ENCODE measurements at regions not wholly inside any gene's neighbourhood (a gene's known extent, or its start where the extent isn't known, plus 50 kb on each side); places are given as distances from the start of the nearest gene placed in this dataset.

DNA sequence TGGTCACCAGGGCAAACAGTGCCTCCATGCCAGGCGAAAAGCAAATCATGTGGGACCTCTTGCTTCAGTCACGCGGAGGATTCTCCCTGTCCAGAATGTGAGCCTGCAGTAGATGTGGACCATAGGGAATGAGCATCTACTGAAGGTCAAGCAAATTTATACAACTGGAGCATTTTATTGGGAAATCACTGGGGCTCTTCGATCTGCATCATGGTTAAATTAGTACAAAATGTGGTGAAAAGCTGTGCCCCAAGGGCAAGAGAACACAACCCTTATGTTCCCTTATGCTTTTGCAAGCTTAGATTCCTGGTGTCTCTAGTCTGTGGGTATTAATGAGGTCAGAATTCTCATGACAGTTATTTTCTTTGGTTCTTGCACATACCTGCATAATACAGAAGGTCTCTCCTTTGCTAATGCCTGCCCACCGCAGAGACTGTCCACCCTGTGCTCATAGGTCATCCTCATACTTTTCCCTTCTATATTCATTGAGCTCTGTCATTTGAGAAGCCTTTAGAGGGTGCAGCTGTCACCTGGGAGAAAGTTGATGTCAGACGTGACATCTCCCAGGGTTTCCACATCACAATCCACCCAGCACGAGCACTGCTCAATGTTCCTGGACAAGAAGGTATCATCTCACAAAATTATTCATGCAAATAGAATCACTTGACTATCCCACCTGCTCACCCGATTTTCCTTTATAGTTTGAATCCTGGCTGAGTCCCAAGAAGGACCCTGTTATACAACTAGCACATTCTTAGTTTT is 111.7 kb downstream of the NXNL2 start:
- no peak for ATAC-seq
- no peak overlapping the region for H3K27ac Mint-ChIP-seq
- H3K27me3 Mint-ChIP-seq, result peaks cover 13% of the 10 kb centered on the region
- H3K4me3 Mint-ChIP-seq, result no peak overlapping the region
- peaks cover 7% of the 10 kb centered on the region for H3K9me3 Mint-ChIP-seq
- no peaks in the 10 kb centered on the region for H3K36me3 Mint-ChIP-seq
- H3K4me1 Mint-ChIP-seq, result no peaks in the 10 kb centered on the region

DNA sequence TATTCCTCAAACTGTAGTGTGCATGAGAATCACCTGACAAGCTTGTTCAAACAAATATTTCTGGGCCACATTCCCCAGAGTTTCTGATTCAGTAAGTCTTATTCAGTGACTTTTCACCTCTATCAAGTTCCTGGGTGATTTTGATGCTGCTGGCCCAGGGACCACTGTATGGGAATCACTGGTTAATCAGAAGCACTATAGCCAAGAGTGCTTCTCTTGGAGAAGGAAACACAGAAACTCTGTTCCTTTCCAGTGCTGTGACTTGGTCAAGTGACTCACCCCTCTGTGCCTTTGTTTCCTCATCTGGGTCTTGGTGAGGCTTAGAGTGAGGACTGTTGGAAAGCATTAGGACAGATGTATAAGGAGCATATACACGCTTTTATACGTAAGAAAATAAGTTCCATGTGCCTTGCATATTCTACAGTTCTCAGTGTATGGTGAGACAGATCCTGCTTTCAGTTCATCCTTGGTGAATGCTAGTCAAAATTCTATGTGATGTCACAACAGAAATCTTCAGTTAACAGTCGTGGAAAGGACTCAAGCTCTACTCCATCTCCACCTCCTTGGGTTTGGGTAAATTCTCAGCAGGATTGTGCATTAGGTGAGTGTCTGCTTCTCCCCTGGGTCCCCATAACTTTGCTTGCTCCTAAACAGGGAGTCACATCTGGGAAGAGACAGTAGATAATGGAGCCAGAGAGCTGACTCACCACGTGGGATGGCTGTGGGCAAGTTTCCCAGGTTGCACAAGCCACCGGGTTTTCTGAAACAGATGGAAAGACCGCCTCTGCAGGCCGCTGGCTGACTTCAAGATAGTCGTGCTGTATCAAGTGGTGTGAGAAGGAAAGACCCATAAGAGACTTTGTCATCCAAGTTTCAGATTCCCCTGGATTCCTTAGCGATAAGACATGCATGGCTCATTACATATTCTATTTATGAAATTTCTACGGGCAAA is 117.0 kb downstream of the NXNL2 start:
- Mint-ChIP-seq H3K4me1 (no peaks in the 10 kb centered on the region), H3K9me3 (no peaks in the 10 kb centered on the region), H3K27me3 (no peaks in the 10 kb centered on the region), H3K27ac (no peak overlapping the region), H3K4me3 (no peak overlapping the region), H3K36me3 (no peaks in the 10 kb centered on the region)
- ATAC-seq, result no peak

DNA sequence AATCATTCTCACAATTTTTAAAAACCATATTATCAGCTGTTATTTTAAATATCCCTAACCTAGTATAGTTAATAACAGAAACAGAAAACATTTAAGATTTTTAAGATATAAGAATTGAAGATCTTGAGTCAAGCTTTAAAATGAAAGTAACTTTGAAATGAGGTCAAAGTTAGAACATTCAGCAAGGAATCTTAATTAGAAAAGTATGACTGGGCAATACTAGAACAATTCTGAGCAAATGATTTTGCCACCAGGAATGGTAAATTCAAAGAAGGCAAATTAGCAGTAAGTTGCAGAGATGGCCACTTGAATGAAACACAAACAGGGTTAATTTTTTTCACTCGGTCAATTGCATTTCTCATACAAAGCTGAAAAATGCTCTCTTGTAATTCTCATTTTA is 117.9 kb downstream of the NXNL2 start:
- H3K9me3 Mint-ChIP-seq, result no peaks in the 10 kb centered on the region
- H3K27me3 Mint-ChIP-seq, result no peaks in the 10 kb centered on the region
- no peak overlapping the region for H3K4me3 Mint-ChIP-seq

DNA sequence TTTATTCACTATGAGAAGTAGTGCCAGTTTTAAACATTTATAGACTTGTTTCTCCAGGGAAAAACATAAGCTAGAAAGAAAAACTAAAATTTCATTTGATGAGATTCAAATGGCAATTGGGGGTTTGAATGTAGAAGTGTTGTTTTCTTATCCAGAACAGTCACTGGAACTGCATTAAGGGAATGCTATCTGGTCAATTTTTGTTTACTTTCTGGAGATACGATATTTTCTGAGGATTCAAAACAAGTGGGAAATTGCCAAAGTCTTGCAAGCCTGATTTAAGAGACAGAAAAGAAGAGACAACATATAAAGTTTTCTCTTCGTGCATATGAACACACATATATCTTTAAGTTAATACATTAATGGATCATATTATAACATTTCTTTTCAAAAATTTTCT is 118.4 kb downstream of the NXNL2 start:
- no peak overlapping the region for H3K4me3 Mint-ChIP-seq
- no peaks in the 10 kb centered on the region for H3K9me3 Mint-ChIP-seq
- no peaks in the 10 kb centered on the region for H3K4me1 Mint-ChIP-seq
- no peak for ATAC-seq
- no peak overlapping the region for H3K27ac Mint-ChIP-seq
- no peaks in the 10 kb centered on the region for H3K36me3 Mint-ChIP-seq
- H3K27me3 Mint-ChIP-seq, result no peaks in the 10 kb centered on the region

More for the DNA sequence above, 117.9 kb downstream of the NXNL2 start:
- Mint-ChIP-seq H3K27ac (no peak overlapping the region), H3K36me3 (no peaks in the 10 kb centered on the region), H3K4me1 (no peaks in the 10 kb centered on the region)
- no peak for ATAC-seq

DNA sequence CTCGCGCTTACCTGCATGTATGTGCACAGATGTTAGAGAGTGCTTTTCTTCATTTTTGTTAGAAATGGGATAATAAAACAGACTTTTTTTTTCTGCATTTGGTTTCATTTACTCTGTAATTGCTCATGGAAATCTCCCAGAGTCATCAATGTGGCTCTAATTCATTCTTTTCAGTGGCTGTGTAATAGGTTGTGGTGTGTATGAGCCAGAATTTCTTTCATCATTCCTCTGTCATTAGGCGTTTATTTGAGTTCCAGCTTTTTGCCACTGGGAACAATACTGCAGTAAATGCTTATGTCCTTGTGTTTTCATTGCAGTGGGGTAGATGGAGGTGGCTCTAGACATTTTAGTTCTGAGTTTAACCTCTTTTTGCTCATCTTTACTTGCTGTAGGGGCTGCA is 118.9 kb downstream of the NXNL2 start:
- no peak for ATAC-seq
- Mint-ChIP-seq H3K4me1 (no peaks in the 10 kb centered on the region), H3K27me3 (no peaks in the 10 kb centered on the region), H3K36me3 (no peaks in the 10 kb centered on the region), H3K4me3 (no peak overlapping the region), H3K27ac (no peak overlapping the region), H3K9me3 (no peaks in the 10 kb centered on the region)

DNA sequence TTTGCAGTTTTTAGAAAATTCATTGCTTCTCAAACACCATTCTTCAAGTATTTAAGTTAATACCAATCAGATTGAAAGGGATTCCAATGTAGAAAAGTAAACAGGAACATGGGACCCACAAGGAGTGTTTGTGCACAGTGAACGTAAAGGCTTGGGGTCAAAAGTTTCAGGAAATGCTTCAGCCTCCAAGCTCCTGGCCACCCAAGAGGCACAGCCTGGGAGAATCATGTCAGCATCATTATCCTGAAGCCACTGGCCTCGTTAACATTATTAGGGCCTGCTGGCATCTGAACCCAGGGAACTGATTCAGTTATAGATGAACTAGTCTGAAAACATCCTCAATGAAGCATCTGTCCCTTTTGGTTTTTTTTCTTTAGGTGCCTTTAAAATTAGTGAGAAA is 122.9 kb downstream of the NXNL2 start:
- Mint-ChIP-seq H3K9me3 (peaks cover 2% of the 10 kb centered on the region), H3K27me3 (no peaks in the 10 kb centered on the region), H3K27ac (no peak overlapping the region), H3K4me1 (no peaks in the 10 kb centered on the region), H3K36me3 (no peaks in the 10 kb centered on the region), H3K4me3 (no peak overlapping the region)
- no peak for ATAC-seq

DNA sequence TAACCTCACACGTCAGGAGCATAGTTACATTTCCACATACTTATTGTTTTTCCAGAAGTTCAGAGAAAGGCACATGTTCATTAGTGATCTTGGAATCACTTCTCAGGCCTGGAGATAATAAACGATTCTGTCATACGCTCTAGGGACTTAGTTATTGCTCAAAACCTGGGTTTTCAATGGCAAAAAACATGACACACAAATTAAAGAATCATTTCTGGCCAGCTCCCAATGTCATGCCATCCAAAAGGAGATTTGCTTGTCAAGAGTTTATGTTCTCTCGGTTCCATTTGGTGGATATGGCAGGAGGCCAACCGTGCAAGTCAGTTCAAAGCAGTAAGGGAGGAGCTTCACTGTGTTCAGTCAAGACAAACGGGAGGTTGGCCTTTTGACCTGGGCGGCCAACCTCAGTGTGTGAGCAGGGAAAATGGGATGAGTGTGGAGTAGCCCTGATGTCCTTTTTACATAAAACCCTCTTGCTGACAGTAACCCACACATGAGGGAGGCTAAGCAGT is 123.4 kb downstream of the NXNL2 start:
- Mint-ChIP-seq H3K4me1 (no peaks in the 10 kb centered on the region), H3K9me3 (peaks cover 2% of the 10 kb centered on the region), H3K27me3 (no peaks in the 10 kb centered on the region), H3K27ac (no peak overlapping the region), H3K4me3 (no peak overlapping the region), H3K36me3 (no peaks in the 10 kb centered on the region)
- ATAC-seq, result no peak

DNA sequence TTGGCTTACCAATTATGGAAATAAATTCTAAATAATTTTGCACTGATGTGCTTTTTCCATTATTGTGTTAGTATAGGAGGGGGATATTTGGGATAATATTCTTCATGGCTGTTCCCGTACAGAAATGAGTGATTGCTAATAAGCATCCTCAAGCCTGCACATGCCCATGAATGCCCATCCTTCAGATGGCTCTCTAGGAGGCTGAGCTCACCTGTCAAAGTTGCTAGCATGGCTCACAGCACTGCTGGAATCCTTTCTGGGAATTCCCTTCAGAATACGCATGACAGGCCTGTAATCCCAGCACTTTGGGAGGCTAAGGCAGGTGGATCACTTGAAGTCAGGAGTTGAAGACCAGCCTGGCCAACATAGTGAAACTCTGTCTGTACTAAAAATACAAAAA is 124.1 kb downstream of the NXNL2 start:
- Mint-ChIP-seq H3K9me3 (peaks cover 2% of the 10 kb centered on the region), H3K4me3 (no peak overlapping the region), H3K27me3 (no peaks in the 10 kb centered on the region), H3K4me1 (no peaks in the 10 kb centered on the region), H3K27ac (no peak overlapping the region), H3K36me3 (no peaks in the 10 kb centered on the region)
- no peak for ATAC-seq

DNA sequence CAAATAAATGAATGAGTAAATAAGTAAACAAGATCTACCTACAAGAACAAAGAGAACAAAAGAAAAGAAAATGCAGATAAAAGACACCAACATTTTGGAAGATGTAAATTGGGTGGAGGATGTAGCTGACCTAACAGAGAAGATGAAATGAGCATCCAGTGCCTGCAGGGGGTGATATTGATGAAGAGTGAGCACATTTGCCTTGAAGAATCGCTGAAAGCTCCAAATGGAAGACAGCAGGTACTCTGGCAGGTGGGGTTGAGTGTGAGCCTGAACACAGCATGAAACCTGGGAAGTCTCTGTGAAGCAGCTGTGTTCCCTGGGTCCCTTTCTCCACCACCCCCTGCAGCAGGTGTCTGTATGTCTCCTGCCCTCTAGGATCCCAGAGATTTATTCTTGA is 125.6 kb downstream of the NXNL2 start:
- Mint-ChIP-seq H3K27me3 (no peaks in the 10 kb centered on the region), H3K4me1 (no peaks in the 10 kb centered on the region), H3K27ac (no peak overlapping the region), H3K36me3 (no peaks in the 10 kb centered on the region), H3K9me3 (peaks cover 2% of the 10 kb centered on the region), H3K4me3 (no peak overlapping the region)
- no peak for ATAC-seq

DNA sequence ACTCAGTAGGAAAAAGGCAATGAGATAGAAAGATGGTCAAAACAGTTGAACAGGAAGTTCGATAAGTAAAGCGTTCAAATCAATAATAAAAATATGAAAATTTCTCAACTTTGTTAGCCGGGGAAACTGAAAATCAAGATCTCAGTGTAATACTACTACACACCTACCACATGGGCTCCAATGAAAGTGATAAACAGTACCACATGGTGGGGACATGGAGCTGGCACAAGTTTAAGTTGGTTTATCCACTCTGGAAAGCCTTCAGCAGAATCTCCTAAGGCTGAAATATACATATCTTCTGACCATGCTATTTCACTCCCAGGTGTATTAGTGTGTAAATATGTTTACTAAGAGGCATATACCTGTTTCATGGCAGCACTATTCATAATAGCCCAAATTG is 126.8 kb downstream of the NXNL2 start:
- Mint-ChIP-seq H3K36me3 (no peaks in the 10 kb centered on the region), H3K4me3 (no peak overlapping the region), H3K4me1 (no peaks in the 10 kb centered on the region), H3K27me3 (no peaks in the 10 kb centered on the region), H3K9me3 (peaks cover 2% of the 10 kb centered on the region), H3K27ac (no peak overlapping the region)
- no peak for ATAC-seq

DNA sequence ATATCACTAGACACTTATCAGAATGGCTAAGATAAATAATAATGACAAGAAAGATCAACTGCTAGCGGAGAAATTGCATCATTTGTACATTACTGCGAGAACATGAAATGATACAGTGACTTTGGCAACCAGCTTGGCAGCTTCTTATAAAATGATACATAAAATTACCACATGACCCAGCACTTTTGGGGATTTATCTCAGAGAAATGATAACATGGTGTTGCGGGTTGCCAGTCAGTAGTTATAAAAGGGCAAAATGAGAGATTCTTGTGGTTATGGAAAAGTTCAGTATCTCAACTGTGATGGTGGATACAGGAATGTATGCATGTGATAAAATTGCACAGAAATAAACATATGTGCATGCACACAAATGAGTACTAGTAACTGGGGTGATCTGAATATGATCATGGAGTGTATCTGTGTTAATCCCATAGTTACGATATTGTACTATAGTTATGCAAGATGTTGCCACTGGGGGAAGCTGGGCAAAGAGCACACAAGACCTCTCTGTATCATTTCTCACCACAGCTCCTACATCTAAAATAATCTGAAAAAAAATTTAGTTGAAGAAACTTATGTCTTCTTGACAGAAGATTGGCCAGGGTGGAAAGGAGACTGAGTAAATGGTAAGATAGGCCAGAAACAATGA is 128.9 kb downstream of the NXNL2 start:
- Mint-ChIP-seq H3K4me1 (no peaks in the 10 kb centered on the region), H3K27ac (no peak overlapping the region), H3K4me3 (no peak overlapping the region), H3K9me3 (peaks cover 2% of the 10 kb centered on the region), H3K36me3 (no peaks in the 10 kb centered on the region), H3K27me3 (no peaks in the 10 kb centered on the region)
- ATAC-seq, result no peak

DNA sequence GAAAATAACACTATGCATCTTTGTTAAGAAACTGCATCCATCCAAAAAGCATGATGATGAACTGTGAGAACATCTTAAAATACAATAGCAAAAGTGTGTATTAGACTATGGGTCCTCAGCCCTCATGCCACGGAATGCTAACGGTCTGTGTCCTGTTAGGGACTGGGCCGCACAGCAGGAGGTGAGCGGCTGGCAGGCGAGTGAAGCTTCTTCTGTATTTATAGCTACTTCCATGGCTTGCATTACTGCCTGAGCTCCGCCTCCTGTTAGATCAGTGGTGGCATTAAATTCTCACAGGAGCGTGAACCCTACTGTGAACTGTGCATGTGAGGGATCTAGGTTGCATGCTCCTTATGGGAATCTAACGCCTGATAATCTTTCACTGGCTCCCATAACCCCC is 129.8 kb downstream of the NXNL2 start:
- no peak for ATAC-seq
- Mint-ChIP-seq H3K27ac (no peak overlapping the region), H3K4me3 (no peak overlapping the region), H3K36me3 (no peaks in the 10 kb centered on the region), H3K9me3 (peaks cover 2% of the 10 kb centered on the region), H3K4me1 (no peaks in the 10 kb centered on the region), H3K27me3 (no peaks in the 10 kb centered on the region)

DNA sequence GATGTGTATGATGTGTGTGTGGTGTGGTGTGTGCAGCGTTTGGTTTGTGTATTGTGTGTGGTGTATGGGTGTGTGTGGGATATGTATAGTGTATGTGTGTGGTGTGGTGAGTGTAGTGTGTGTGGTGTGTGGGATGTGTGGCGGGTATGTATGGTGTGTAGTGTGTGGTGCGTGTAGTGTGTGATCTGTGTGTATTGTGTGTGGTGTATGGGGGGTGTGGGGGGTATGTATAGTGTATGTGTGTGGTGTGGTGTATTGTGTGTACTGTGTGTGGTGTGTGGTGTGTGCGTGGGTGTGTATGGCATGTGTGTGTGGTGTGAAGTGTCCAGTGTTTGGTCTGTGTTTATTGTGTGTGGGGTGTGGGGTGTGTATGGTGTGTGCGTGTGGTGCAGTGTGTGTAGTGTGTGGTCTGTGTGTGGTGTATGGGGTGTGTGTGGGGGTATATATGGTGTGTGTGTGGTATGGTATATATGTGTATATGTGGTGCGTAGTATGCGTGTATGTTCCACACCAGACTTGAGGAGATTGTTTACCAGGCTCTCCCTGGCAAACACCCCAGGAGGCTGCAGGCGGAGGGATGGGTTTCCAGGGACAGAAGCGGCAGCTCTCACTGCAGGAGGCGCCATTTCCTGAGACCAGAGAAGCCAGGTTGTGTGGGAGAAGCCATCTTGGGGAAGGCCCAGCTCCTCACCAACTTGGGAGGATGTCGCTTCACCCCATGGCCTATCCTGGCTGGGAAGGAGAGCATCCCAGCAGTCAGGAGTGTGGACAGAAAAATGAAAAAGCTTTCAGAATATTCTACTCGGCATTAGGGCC is 138.1 kb downstream of the NXNL2 start:
- H3K36me3 Mint-ChIP-seq, result no peaks in the 10 kb centered on the region
- no peaks in the 10 kb centered on the region for H3K4me1 Mint-ChIP-seq
- no peak overlapping the region for H3K4me3 Mint-ChIP-seq
- H3K27me3 Mint-ChIP-seq, result no peaks in the 10 kb centered on the region
- H3K9me3 Mint-ChIP-seq, result peaks cover 6% of the 10 kb centered on the region
- no peak for ATAC-seq
- no peak overlapping the region for H3K27ac Mint-ChIP-seq

DNA sequence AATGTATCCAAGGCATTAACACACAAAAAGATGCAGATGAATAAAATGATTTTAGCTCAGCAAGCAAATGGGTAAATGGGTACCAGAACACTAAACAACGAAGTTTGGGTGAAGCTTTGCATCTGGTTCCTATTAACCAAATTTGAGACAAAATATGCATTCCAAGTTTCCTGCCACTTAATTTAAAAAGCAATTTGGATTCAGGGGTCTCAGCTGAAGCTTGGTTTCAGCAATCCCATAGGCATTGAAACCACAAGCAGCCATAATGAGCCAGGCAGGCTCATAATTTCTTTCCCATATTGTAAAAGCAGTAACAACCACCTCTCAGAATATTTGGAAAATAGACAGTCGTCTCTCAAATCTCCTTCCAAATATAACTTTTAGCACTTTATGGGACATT is 138.9 kb downstream of the NXNL2 start:
- Mint-ChIP-seq H3K27me3 (no peaks in the 10 kb centered on the region), H3K27ac (no peak overlapping the region), H3K4me1 (no peaks in the 10 kb centered on the region), H3K9me3 (peaks cover 6% of the 10 kb centered on the region), H3K36me3 (no peaks in the 10 kb centered on the region), H3K4me3 (no peak overlapping the region)
- no peak for ATAC-seq

DNA sequence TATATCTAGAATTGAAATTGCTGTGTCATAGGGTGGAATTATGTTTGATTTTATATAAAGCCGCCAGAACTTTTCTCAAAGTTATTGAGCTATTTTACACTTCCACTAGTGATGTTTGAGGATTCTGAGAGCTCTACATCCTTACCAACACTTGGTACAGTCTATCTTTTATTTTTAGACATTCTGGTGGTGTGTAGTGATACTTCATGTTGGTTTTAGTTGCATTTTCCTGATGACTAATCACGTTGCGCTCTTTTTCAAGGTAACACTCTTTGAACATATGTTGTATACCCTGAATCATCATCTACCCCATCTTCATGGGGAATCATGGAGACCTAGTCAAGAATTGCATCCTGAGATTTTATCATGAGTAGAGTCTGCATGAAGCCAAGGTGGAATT is 141.7 kb downstream of the NXNL2 start:
- H3K36me3 Mint-ChIP-seq, result no peaks in the 10 kb centered on the region
- no peak for ATAC-seq
- no peak overlapping the region for H3K4me3 Mint-ChIP-seq
- no peaks in the 10 kb centered on the region for H3K4me1 Mint-ChIP-seq
- peaks cover 6% of the 10 kb centered on the region for H3K9me3 Mint-ChIP-seq
- no peak overlapping the region for H3K27ac Mint-ChIP-seq
- H3K27me3 Mint-ChIP-seq, result no peaks in the 10 kb centered on the region

All from stimulated activated memory B cell treated with anti-CD40 and anti-IgM and Interleukin-4, amounts not matched to agents 10 μg/mL and 1 μg/mL and 100 μg/mL, for 72 hours (primary cell).